Keratinocyte (primary cell): ENCODE measurements at regions not wholly inside any gene's neighbourhood (a gene's known extent, or its start where the extent isn't known, plus 50 kb on each side); places are given as distances from the start of the nearest gene placed in this dataset.

ENCODE experiments used
- DNase-seq: peaks from one replicate; pipeline ENCODE4 v3.0.0-alpha.2; 2011; ENCODE audit warnings: low read depth, missing footprints, low spot score
- FAIRE-seq: peaks from 2 replicates; lab custom pipeline; 2011; peaks lifted over from hg19 to GRCh38; lab: Jason Lieb, UNC
- H2AFZ ChIP-seq: 2 replicates; pipeline ENCODE4 v1.6.0; 2012; ENCODE audit warnings: low read length, control low read depth, inconsistent platforms; ENCODE audit not compliant: control insufficient read depth
- H3K27ac ChIP-seq: 2 replicates; pipeline ENCODE4 v1.5.1; 2011; ENCODE audit warnings: low read length; ENCODE audit not compliant: control insufficient read depth, insufficient read depth
- H3K27me3 ChIP-seq: 3 replicates; pipeline ENCODE4 v1.6.0; 2011; ENCODE audit warnings: low read length; ENCODE audit not compliant: control insufficient read depth, insufficient read depth; ENCODE audit errors: extremely low read depth
- H3K36me3 ChIP-seq, 2 experiments: 2 replicates in 1 of 2; 3 replicates in 1 of 2; pipeline ENCODE4 v1.5.1; 2011; ENCODE audit warnings: low read length in 2 of 2, mild to moderate bottlenecking in 1 of 2; ENCODE audit not compliant: control insufficient read depth in 2 of 2, insufficient read depth in 2 of 2; ENCODE audit errors: extremely low read depth in 1 of 2
- H3K4me1 ChIP-seq: 3 replicates; pipeline ENCODE4 v1.5.1; 2011; ENCODE audit warnings: low read length; ENCODE audit not compliant: control insufficient read depth, insufficient read depth; ENCODE audit errors: extremely low read depth
- H3K4me2 ChIP-seq: 3 replicates; pipeline ENCODE4 v1.6.0; 2011; ENCODE audit warnings: low read depth, low read length; ENCODE audit not compliant: control insufficient read depth, insufficient read depth; ENCODE audit errors: extremely low read depth
- H3K4me3 ChIP-seq, 3 experiments: fragments of 200-600 bp in 1 of 3; sonication (generic) in 1 of 3; 2 replicates in 2 of 3; 3 replicates in 1 of 3; pipeline ENCODE4 v1.5.1; 2011 to 2016; ENCODE audit warnings: low read length in 3 of 3, mild to moderate bottlenecking in 3 of 3, control low read depth in 2 of 3, inconsistent platforms in 1 of 3, low read depth in 1 of 3, mixed read lengths in 1 of 3, mixed run types in 1 of 3, moderate library complexity in 1 of 3; ENCODE audit not compliant: control insufficient read depth in 2 of 3, insufficient read depth in 2 of 3; ENCODE audit errors: extremely low read depth in 1 of 3
- H3K79me2 ChIP-seq: 2 replicates; pipeline ENCODE4 v1.6.0; 2012; ENCODE audit warnings: low read length; ENCODE audit not compliant: control insufficient read depth, insufficient read depth
- H3K9ac ChIP-seq: 3 replicates; pipeline ENCODE4 v1.6.0; 2011; ENCODE audit warnings: low read length; ENCODE audit not compliant: control insufficient read depth, insufficient read depth; ENCODE audit errors: extremely low read depth
- H3K9me1 ChIP-seq: 3 replicates; pipeline ENCODE4 v1.6.0; 2011; ENCODE audit warnings: low read length; ENCODE audit not compliant: control insufficient read depth, insufficient read depth; ENCODE audit errors: extremely low read depth
- H3K9me3 ChIP-seq: 2 replicates; pipeline ENCODE4 v1.5.1; 2012; ENCODE audit warnings: low read depth, low read length; ENCODE audit not compliant: control insufficient read depth
- H4K20me1 ChIP-seq: 3 replicates; pipeline ENCODE4 v1.6.0; 2011; ENCODE audit warnings: low read length; ENCODE audit not compliant: control insufficient read depth, insufficient read depth; ENCODE audit errors: extremely low read depth
- CTCF ChIP-seq, 3 experiments: IDR thresholded peaks in 1 of 3; conservative IDR thresholded peaks in 1 of 3; optimal IDR thresholded peaks in 1 of 3; 2 replicates in 2 of 3; 3 replicates in 1 of 3; pipeline versions ENCODE3 to v1.5.1; 2011; ENCODE audit warnings: low read length in 3 of 3, mild to moderate bottlenecking in 3 of 3, moderate library complexity in 2 of 3, control low read depth in 1 of 3, inconsistent platforms in 1 of 3; ENCODE audit not compliant: insufficient read depth in 2 of 3; ENCODE audit errors: extremely low read depth in 1 of 3
- EZH2 ChIP-seq: IDR thresholded peaks from one replicate; pipeline ENCODE4 v1.6.1; 2012; ENCODE audit warnings: inconsistent platforms, mild to moderate bottlenecking, low read length, moderate library complexity
- dilution Hi-C: fragments of 300-500 bp; cut with MboI; formaldehyde crosslinking; loops from one replicate; pipeline ENCODE4 v1.7.0; 2020; ENCODE audit warnings: low sequenced_read_pairs; ENCODE audit not compliant: extremely low pct_ligation_motif_present

GRCh38 chr20:56776345-56776744, 147.2 kb downstream of the TFAP2C start:
- DNase-seq (no peak), FAIRE-seq (no peak)
- dilution Hi-C loops = no loop called here
- H3K4me2 ChIP-seq = no peak overlapping the region
- H3K4me3 ChIP-seq = no peak overlapping the region
- no peaks in the 10 kb centered on the region for H3K79me2 ChIP-seq
- no peaks in the 10 kb centered on the region for H3K27me3 ChIP-seq
- H3K9me1 ChIP-seq = no peaks in the 10 kb centered on the region
- H3K9ac ChIP-seq = no peak overlapping the region
- no peaks in the 10 kb centered on the region for H3K36me3 ChIP-seq
- no peaks in the 10 kb centered on the region for H3K9me3 ChIP-seq
- H2AFZ ChIP-seq = no peak overlapping the region
- H4K20me1 ChIP-seq = no peaks in the 10 kb centered on the region
- no peak overlapping the region for H3K27ac ChIP-seq
- no peak for TF ChIP-seq CTCF (optimal IDR thresholded peaks at IDR 0.05 in 1 of 3, IDR thresholded peaks at IDR 0.05 in 1 of 3, conservative IDR thresholded peaks at IDR 0.05 in 1 of 3; ENCODE audit: extremely low read depth in 1 of 3, insufficient read depth in 2 of 3, low read length in 3 of 3)
- H3K4me1 ChIP-seq = peaks cover 18% of the 10 kb centered on the region

- Histone ChIP-seq H3K9me3 (no peaks in the 10 kb centered on the region), H3K9ac (peak overlapping the region; percentile 35), H4K20me1 (no peaks in the 10 kb centered on the region), H3K79me2 (no peaks in the 10 kb centered on the region), H3K4me1 (peaks cover 18% of the 10 kb centered on the region), H3K27ac (peak overlapping the region; percentile 43), H3K4me2 (peak overlapping the region; percentile 48), H2AFZ (peak overlapping the region; percentile 75), H3K9me1 (no peaks in the 10 kb centered on the region), H3K4me3 (no peak overlapping the region), H3K36me3 (no peaks in the 10 kb centered on the region), H3K27me3 (no peaks in the 10 kb centered on the region)
- TF ChIP-seq EZH2 (no peak), CTCF (optimal IDR thresholded peaks at IDR 0.05 in 1 of 3, IDR thresholded peaks at IDR 0.05 in 1 of 3, conservative IDR thresholded peaks at IDR 0.05 in 1 of 3; ENCODE audit: extremely low read depth in 1 of 3, insufficient read depth in 2 of 3, low read length in 3 of 3) (no peak)
- no peak for DNase-seq
- no peak for FAIRE-seq
- dilution Hi-C loops = no loop called here
These were observed 149.7 kb downstream of the TFAP2C start for GRCh38 chr20:56778765-56779195.
